CD4-positive, alpha-beta T cell (primary cell): ENCODE measurements at regions not wholly inside any gene's neighbourhood (a gene's known extent, or its start where the extent isn't known, plus 50 kb on each side); places are given as distances from the start of the nearest gene placed in this dataset.

Source experiments
- ATAC-seq: fragments of 200-7000 bp; cut with Tn5 transposase; one replicate; pipeline ENCODE4 v1.10.0; 2022; ENCODE audit warnings: mild to moderate bottlenecking; ENCODE audit not compliant: poor library complexity
- CTCF ChIA-PET: fragments of 350-600 bp; sonication (Branson Sonifier 250); formaldehyde crosslinking; loops from one replicate; lab custom pipeline; 2021; ENCODE audit warnings: antibody characterized with exemption, inconsistent platforms; lab: Charles Lee
- POLR2A ChIA-PET: fragments of 350-600 bp; sonication (Branson Sonifier 250); formaldehyde crosslinking; loops from one replicate; lab custom pipeline; 2021; ENCODE audit warnings: antibody characterized with exemption, inconsistent platforms; lab: Charles Lee
- DNase-seq, 14 experiments: peaks; one replicate each; pipeline ENCODE4 v3.0.0-alpha.2; 2013 to 2020; ENCODE audit warnings: mixed read lengths in 2 of 14
- H3K27ac ChIP-seq, 2 donors: one replicate each; pipeline versions ENCODE4 v1.5.1 to v1.7.0; 2013; ENCODE audit warnings: low read length in 2 of 2, low read depth in 1 of 2, mild to moderate bottlenecking in 1 of 2
- H3K27me3 ChIP-seq, 2 experiments: 1 replicate in 1 of 2; 2 replicates in 1 of 2; pipeline versions ENCODE4 v1.6.1 to v1.7.0; 2013; ENCODE audit warnings: low read length in 2 of 2, control low read depth in 1 of 2, mild to moderate bottlenecking in 1 of 2, moderate library complexity in 1 of 2; ENCODE audit not compliant: insufficient read depth in 2 of 2, control insufficient read depth in 1 of 2
- H3K36me3 ChIP-seq: one replicate; pipeline ENCODE4 v1.6.1; 2013; ENCODE audit warnings: low read length, control low read depth; ENCODE audit not compliant: insufficient read depth
- H3K4me1 ChIP-seq: one replicate; pipeline ENCODE4 v1.6.1; 2013; ENCODE audit warnings: low read length, control low read depth; ENCODE audit not compliant: insufficient read depth
- H3K4me3 ChIP-seq: one replicate; pipeline ENCODE4 v1.5.1; 2013; ENCODE audit warnings: mild to moderate bottlenecking, low read length, moderate library complexity
- H3K9me3 ChIP-seq, 2 experiments: 1 replicate in 1 of 2; 2 replicates in 1 of 2; pipeline versions ENCODE4 v1.6.1 to v1.7.0; 2013; ENCODE audit warnings: low read length in 2 of 2, mild to moderate bottlenecking in 2 of 2, control low read depth in 1 of 2, moderate library complexity in 1 of 2; ENCODE audit not compliant: control insufficient read depth in 1 of 2, insufficient read depth in 1 of 2
- H3K27ac Mint-ChIP-seq: one replicate; pipeline ENCODE4 v1.8.0; 2020; ENCODE audit warnings: mixed read lengths
- H3K27me3 Mint-ChIP-seq: one replicate; pipeline ENCODE4 v1.8.0; 2021; ENCODE audit warnings: mixed read lengths
- H3K36me3 Mint-ChIP-seq: one replicate; pipeline ENCODE4 v1.8.0; 2021; ENCODE audit warnings: low read depth, mixed read lengths
- H3K4me1 Mint-ChIP-seq: one replicate; pipeline ENCODE4 v1.8.0; 2021; ENCODE audit warnings: low read depth, mixed read lengths
- H3K4me3 Mint-ChIP-seq: one replicate; pipeline ENCODE4 v1.8.0; 2020; ENCODE audit warnings: mild to moderate bottlenecking, mixed read lengths
- H3K9me3 Mint-ChIP-seq: one replicate; pipeline ENCODE4 v1.8.0; 2020; ENCODE audit warnings: mixed read lengths
- intact Hi-C, 2 experiments: fragments of 100-400 bp; cut with DNase I in 1 of 2; cut with micrococcal nuclease in 1 of 2; formaldehyde crosslinking; loops; one replicate each; pipeline versions ENCODE4 v1.15.1 to v1.9.0; 2023 to 2025; cut with DNase I, micrococcal nuclease
- TF ChIP-seq, protein P1 (sequence below): fragments of 200-600 bp; IDR thresholded peaks from one replicate; pipeline ENCODE4 v1.8.0; 2022; ENCODE audit warnings: antibody characterized with exemption, mild to moderate bottlenecking

GRCh38 chr11:27968461-27968860, 139.5 kb downstream of the KIF18A start:
- no peak for DNase-seq
- Histone ChIP-seq H3K4me1 (no peaks in the 10 kb centered on the region), H3K4me3 (no peak overlapping the region), H3K9me3 (no peaks in the 10 kb centered on the region), H3K27ac (no peak overlapping the region), H3K36me3 (no peaks in the 10 kb centered on the region), H3K27me3 (no peaks in the 10 kb centered on the region)
- H3K36me3 Mint-ChIP-seq, result no peaks in the 10 kb centered on the region
- no peak overlapping the region for H3K27ac Mint-ChIP-seq
- ChIA-PET POLR2A (no interaction called here), CTCF (no interaction called here)
- no peaks in the 10 kb centered on the region for H3K9me3 Mint-ChIP-seq
- TF ChIP-seq, protein P1, sequence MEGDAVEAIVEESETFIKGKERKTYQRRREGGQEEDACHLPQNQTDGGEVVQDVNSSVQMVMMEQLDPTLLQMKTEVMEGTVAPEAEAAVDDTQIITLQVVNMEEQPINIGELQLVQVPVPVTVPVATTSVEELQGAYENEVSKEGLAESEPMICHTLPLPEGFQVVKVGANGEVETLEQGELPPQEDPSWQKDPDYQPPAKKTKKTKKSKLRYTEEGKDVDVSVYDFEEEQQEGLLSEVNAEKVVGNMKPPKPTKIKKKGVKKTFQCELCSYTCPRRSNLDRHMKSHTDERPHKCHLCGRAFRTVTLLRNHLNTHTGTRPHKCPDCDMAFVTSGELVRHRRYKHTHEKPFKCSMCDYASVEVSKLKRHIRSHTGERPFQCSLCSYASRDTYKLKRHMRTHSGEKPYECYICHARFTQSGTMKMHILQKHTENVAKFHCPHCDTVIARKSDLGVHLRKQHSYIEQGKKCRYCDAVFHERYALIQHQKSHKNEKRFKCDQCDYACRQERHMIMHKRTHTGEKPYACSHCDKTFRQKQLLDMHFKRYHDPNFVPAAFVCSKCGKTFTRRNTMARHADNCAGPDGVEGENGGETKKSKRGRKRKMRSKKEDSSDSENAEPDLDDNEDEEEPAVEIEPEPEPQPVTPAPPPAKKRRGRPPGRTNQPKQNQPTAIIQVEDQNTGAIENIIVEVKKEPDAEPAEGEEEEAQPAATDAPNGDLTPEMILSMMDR, result no peak
- ATAC-seq, result no peak
- no peak overlapping the region for H3K4me3 Mint-ChIP-seq
- no peaks in the 10 kb centered on the region for H3K27me3 Mint-ChIP-seq
- intact Hi-C loops, result no loop called here
- no peaks in the 10 kb centered on the region for H3K4me1 Mint-ChIP-seq

GRCh38 chr11:27965559-27965958, 142.4 kb downstream of the KIF18A start:
- no peak overlapping the region for H3K4me3 Mint-ChIP-seq
- no peak overlapping the region for H3K27ac Mint-ChIP-seq
- TF ChIP-seq, protein P1, result no peak
- ChIA-PET POLR2A (interaction anchor here (0.7 kb wide), 1 partner anchor 491 kb away, joined by 3 read pairs; no protein-coding TSS in a partner anchor), CTCF (no interaction called here)
- H3K27ac ChIP-seq, result no peak overlapping the region
- H3K4me3 ChIP-seq, result no peak overlapping the region
- H3K36me3 Mint-ChIP-seq, result no peaks in the 10 kb centered on the region
- H3K4me1 Mint-ChIP-seq, result no peaks in the 10 kb centered on the region
- H3K4me1 ChIP-seq, result no peaks in the 10 kb centered on the region
- no peaks in the 10 kb centered on the region for H3K36me3 ChIP-seq
- no peaks in the 10 kb centered on the region for H3K27me3 ChIP-seq
- H3K9me3 ChIP-seq, result no peaks in the 10 kb centered on the region
- H3K27me3 Mint-ChIP-seq, result no peaks in the 10 kb centered on the region
- no peak for ATAC-seq
- intact Hi-C loops, result no loop called here
- no peaks in the 10 kb centered on the region for H3K9me3 Mint-ChIP-seq
- no peak for DNase-seq

DNA sequence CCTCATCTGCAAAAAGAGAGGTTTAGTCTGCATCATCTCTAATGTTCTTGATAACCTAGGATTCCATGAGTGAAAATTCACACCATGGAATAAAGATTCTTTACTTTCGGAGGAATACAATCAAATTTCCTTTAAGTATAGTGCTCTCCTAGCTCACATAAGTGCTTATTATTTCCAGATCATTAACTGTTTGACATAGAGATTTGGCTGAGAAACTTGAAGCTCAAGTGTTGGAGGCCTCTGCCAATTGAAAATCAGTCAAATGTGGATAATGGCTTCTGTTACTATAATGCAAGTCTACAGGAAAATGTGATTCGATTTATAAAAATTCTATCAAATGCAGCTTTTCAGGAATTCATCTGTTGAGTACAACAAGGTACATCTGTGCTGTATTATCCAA, 144.6 kb downstream of the KIF18A start:
- no peaks in the 10 kb centered on the region for H3K9me3 ChIP-seq
- H3K4me3 ChIP-seq, result no peak overlapping the region
- no peaks in the 10 kb centered on the region for H3K36me3 ChIP-seq
- ATAC-seq, result no peak
- no peak overlapping the region for H3K4me3 Mint-ChIP-seq
- no peaks in the 10 kb centered on the region for H3K36me3 Mint-ChIP-seq
- TF ChIP-seq, protein P1, result no peak
- H3K9me3 Mint-ChIP-seq, result no peaks in the 10 kb centered on the region
- CTCF ChIA-PET, result no interaction called here
- peaks cover 4% of the 10 kb centered on the region for H3K27me3 Mint-ChIP-seq
- POLR2A ChIA-PET, result no interaction called here
- H3K27me3 ChIP-seq, result no peaks in the 10 kb centered on the region
- no peak for DNase-seq
- H3K27ac Mint-ChIP-seq, result no peak overlapping the region
- H3K27ac ChIP-seq, result no peak overlapping the region
- H3K4me1 Mint-ChIP-seq, result no peaks in the 10 kb centered on the region
- H3K4me1 ChIP-seq, result no peaks in the 10 kb centered on the region
- intact Hi-C loops, result no loop called here
